Prostate gland (tissue), 2 donors: ENCODE measurements at regions not wholly inside any gene's neighbourhood (a gene's known extent, or its start where the extent isn't known, plus 50 kb on each side); places are given as distances from the start of the nearest gene placed in this dataset.

Experiments
- DNase-seq: peaks from one replicate; pipeline ENCODE4 v3.0.0-alpha.2; 2019; ENCODE audit warnings: low spot score
- H3K27ac ChIP-seq, 2 donors: fragments of 200-600 bp; sonication (generic); 2 replicates each; pipeline ENCODE4 v1.5.1; 2017 to 2019
- H3K27me3 ChIP-seq: fragments of 200-600 bp; sonication (generic); replicated peaks from 2 replicates; pipeline ENCODE4 v1.5.1; 2019; ENCODE audit not compliant: insufficient read depth
- H3K36me3 ChIP-seq, 2 donors: fragments of 200-600 bp; sonication (generic); 1 replicate in 1 of 2; 2 replicates in 1 of 2; pipeline versions ENCODE4 v1.5.1 to v1.8.1; 2017 to 2019
- H3K4me1 ChIP-seq: fragments of 200-600 bp; sonication (generic); replicated peaks from 2 replicates; pipeline ENCODE4 v1.5.1; 2019
- H3K4me3 ChIP-seq, 2 donors: fragments of 200-600 bp; sonication (generic); 2 replicates each; pipeline ENCODE4 v1.5.1; 2017 to 2019
- H3K9me3 ChIP-seq: fragments of 200-600 bp; sonication (generic); 2 replicates; pipeline ENCODE4 v1.5.1; 2017
- POLR2A ChIP-seq: fragments of 450-650 bp; IDR thresholded peaks from one replicate; pipeline ENCODE4 v1.6.1; 2016; ENCODE audit warnings: antibody characterized with exemption, mild to moderate bottlenecking
- POLR2AphosphoS5 ChIP-seq: sonication (generic); formaldehyde crosslinking; IDR thresholded peaks from one replicate; pipeline ENCODE4 v1.6.1; 2017; ENCODE audit warnings: antibody characterized with exemption
- WGBS: methylation state at CpG from one replicate; pipeline ENCODE4 v1.1.5; 2018; 5-methylcytosine and 5-hydroxymethylcytosine counted together
- intact Hi-C: fragments of 100-400 bp; cut with DNase I; formaldehyde crosslinking; loops from one replicate; pipeline ENCODE4 v1.14.2; 2022
- TF ChIP-seq, protein P1 (sequence below), 4 experiments: fragments of 200-600 bp in 2 of 4; fragments of 450-650 bp in 2 of 4; sonication (generic) in 2 of 4; IDR thresholded peaks; 1 replicate in 3 of 4; 2 replicates in 1 of 4; pipeline ENCODE4 v1.5.1; 2016 to 2019; ENCODE audit warnings: antibody characterized with exemption in 4 of 4, mild to moderate bottlenecking in 2 of 4, moderate library complexity in 2 of 4

DNA sequence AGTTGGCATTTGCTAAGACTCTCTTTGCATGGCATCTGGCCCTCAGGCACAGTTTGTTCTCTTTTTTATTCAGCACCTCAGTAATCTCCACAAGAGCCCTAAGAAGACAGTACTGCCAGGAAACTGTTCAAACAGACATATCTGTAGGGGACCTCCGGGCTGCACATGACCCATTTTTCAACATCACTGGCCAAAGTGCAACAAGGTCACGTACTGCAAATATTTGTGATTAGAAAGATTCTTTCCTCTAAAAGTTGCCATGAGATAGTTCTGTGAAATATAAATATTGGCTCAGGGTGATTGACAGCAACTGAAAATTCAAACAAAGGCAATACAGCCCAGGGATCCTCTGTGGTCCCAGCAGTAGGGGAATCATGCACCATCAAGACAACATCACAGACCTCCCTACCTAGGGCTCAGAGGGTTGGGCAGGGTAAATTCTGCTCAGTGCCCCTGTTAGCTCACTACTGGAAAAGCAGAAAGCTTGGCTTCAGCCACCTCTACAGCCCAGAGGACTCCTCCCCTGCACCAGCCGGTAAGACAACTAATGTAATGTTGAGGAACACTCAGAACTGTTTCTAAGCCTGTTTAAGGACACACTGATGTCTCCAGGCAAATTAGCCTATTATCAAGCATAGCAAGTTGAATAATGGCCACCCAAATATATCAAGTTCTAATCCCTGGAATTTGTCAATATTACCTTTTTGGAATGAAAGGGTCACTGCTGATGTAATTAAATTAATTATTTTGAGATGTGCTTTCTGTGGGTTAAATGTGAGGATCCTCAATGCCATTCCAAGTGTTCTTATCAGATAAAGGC lies 117.4 kb upstream of the LPP start:
- DNase-seq = peak; percentile 64
- Histone ChIP-seq H3K27ac (peak overlapping the region; percentile 57 to 61), H3K9me3 (no peaks in the 10 kb centered on the region), H3K4me3 (no peak overlapping the region), H3K36me3 (no peaks in the 10 kb centered on the region), H3K27me3 (no peaks in the 10 kb centered on the region), H3K4me1 (no peaks in the 10 kb centered on the region)
- 43% methylated on average over 3 of the region's 3 CpGs for WGBS
- TF ChIP-seq, protein P1, sequence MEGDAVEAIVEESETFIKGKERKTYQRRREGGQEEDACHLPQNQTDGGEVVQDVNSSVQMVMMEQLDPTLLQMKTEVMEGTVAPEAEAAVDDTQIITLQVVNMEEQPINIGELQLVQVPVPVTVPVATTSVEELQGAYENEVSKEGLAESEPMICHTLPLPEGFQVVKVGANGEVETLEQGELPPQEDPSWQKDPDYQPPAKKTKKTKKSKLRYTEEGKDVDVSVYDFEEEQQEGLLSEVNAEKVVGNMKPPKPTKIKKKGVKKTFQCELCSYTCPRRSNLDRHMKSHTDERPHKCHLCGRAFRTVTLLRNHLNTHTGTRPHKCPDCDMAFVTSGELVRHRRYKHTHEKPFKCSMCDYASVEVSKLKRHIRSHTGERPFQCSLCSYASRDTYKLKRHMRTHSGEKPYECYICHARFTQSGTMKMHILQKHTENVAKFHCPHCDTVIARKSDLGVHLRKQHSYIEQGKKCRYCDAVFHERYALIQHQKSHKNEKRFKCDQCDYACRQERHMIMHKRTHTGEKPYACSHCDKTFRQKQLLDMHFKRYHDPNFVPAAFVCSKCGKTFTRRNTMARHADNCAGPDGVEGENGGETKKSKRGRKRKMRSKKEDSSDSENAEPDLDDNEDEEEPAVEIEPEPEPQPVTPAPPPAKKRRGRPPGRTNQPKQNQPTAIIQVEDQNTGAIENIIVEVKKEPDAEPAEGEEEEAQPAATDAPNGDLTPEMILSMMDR (IDR thresholded peaks at IDR 0.05) = no peak
- TF ChIP-seq POLR2A = no peak
- peak; percentile 55 for TF ChIP-seq POLR2AphosphoS5
- intact Hi-C loops = no loop called here

DNA sequence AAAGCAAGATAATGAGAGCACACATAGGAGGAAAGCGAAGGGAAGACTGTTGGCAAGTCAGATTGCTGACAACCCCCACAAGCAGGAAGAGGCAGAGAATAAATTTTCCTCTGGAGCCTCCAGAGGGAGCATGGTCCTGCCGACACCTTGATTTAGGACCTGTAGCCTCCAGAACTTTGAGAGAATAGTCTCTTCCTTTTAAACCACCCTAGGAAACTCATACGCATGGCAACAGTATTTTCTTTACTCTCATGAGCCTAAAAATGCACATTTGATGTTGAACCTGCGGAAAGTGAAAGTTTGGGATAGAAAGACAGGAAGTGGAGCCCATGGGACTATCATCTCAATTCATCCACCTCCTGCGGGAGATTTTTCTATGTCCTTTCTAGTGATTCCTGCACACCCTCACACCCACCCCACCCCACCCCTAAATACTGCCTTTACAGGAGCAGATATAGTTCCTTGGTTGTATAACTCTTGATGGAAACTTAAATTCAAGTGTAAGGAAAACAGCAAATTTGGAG lies 116.7 kb upstream of the LPP start:
- DNase-seq = no peak
- no peak overlapping the region for H3K4me3 ChIP-seq
- no peak for TF ChIP-seq POLR2AphosphoS5
- TF ChIP-seq, protein P1 (IDR thresholded peaks at IDR 0.05) = peak in 3 of 4 experiments; percentile 35 to 60 (median 42)
- TF ChIP-seq POLR2A = no peak
- 51% methylated on average over 5 of the region's 5 CpGs for WGBS
- intact Hi-C loops = no loop called here
- no peaks in the 10 kb centered on the region for H3K27me3 ChIP-seq
- H3K36me3 ChIP-seq = no peaks in the 10 kb centered on the region
- H3K4me1 ChIP-seq = no peaks in the 10 kb centered on the region
- H3K9me3 ChIP-seq = no peaks in the 10 kb centered on the region
- peak overlapping the region; percentile 57 to 61 for H3K27ac ChIP-seq

DNA sequence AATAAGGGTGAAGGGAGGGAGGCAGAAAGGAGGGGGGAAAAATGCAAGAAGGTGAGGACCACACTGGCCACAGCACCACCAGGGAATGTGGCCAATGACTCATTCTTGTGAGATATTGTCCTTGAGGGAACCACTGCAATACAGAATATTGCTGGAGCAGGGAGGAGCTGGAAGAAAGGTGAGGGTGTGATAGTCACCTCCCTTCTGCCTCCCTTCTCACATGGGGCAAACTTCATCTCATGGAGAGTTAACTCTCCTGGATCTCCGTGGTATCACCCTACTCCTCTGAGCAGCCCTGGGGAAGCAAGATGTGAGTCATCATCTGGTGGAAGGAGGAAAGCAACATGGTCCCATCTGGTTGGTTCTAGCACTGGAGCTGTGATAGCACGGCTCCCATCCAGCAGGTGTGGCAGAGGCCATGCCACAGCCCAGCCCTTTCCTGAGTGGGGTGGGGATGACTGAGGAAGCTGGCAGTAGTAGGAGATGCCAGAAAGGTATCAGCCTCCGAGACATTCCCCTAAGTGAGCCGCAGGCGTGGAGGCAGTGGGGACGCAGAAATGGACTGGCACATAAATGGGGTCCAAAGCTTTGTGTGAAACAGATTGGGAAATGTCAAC lies 115.9 kb upstream of the LPP start:
- DNase-seq = no peak
- H3K9me3 ChIP-seq = no peaks in the 10 kb centered on the region
- no peaks in the 10 kb centered on the region for H3K36me3 ChIP-seq
- no peak for TF ChIP-seq POLR2A
- TF ChIP-seq POLR2AphosphoS5 = no peak
- TF ChIP-seq, protein P1 (IDR thresholded peaks at IDR 0.05) = no peak
- H3K27me3 ChIP-seq = no peaks in the 10 kb centered on the region
- H3K4me3 ChIP-seq = no peak overlapping the region
- no peaks in the 10 kb centered on the region for H3K4me1 ChIP-seq
- 76% methylated on average over 6 of the region's 6 CpGs for WGBS
- no peak overlapping the region for H3K27ac ChIP-seq
- intact Hi-C loops = no loop called here

DNA sequence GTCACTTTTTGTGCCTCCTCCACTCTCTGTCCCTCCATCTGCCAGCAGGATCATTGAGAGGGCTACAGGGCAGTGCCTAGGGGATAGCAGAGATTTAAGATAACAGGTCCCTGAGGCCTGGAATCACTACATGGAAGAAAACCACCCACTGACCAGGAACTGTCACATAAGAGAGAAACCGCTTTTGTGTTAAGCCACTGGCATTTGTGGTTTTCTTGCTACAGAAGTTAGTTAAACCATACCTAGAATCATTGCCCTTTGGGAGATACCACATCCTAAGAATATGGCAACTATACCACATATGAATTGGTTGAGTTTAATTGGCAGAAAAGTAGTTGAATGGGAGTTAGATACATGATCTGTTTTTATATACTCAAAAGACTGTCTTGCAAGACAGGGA lies 112.8 kb upstream of the LPP start:
- TF ChIP-seq POLR2A (no peak), POLR2AphosphoS5 (no peak)
- TF ChIP-seq, protein P1 (IDR thresholded peaks at IDR 0.05) = no peak
- H3K9me3 ChIP-seq = no peaks in the 10 kb centered on the region
- 95% methylated on average over 1 of the region's 1 CpG for WGBS
- DNase-seq = no peak
- H3K36me3 ChIP-seq = no peaks in the 10 kb centered on the region
- intact Hi-C loops = no loop called here
- H3K4me3 ChIP-seq = no peak overlapping the region
- H3K4me1 ChIP-seq = no peaks in the 10 kb centered on the region
- H3K27ac ChIP-seq = no peak overlapping the region
- H3K27me3 ChIP-seq = no peaks in the 10 kb centered on the region
